ENCODE measurements at regions not wholly inside any gene's neighbourhood (a gene's known extent, or its start where the extent isn't known, plus 50 kb on each side); places are given as distances from the start of the nearest gene placed in this dataset.
"Not testable (repeated sequence)": the region's sequence is repeated elsewhere in the genome, so short reads cannot be mapped to it uniquely, and the experiment has no call there.

GRCh38 chr5:68037546-68037945 is 178.0 kb upstream of the PIK3R1 start:
- no peak for TF ChIP-seq POLR2A (IDR thresholded peaks at IDR 0.05; ENCODE audit: low read depth, low read length)
- no peak for TF ChIP-seq TAF1 (IDR thresholded peaks at IDR 0.05; ENCODE audit: borderline replicate concordance, low read depth, low read length)
- no peak for TF ChIP-seq POLR2AphosphoS5 (IDR thresholded peaks at IDR 0.05; ENCODE audit: low read depth, low read length)
- DNase-seq (ENCODE audit: insufficient read length) (no peak), FAIRE-seq (no peak)

GRCh38 chr5:68033961-68034571 is 181.5 kb upstream of the PIK3R1 start:
- TF ChIP-seq POLR2AphosphoS5 (IDR thresholded peaks at IDR 0.05; ENCODE audit: low read depth, low read length) (no peak), POLR2A (IDR thresholded peaks at IDR 0.05; ENCODE audit: low read depth, low read length) (no peak), TAF1 (IDR thresholded peaks at IDR 0.05; ENCODE audit: borderline replicate concordance, low read depth, low read length) (no peak)
- no peak for DNase-seq (ENCODE audit: insufficient read length)
- no peak for FAIRE-seq

GRCh38 chr5:68033029-68033428 is 182.5 kb upstream of the PIK3R1 start:
- DNase-seq (ENCODE audit: insufficient read length) = no peak
- no peak for FAIRE-seq
- TF ChIP-seq TAF1 (IDR thresholded peaks at IDR 0.05; ENCODE audit: borderline replicate concordance, low read depth, low read length) (no peak), POLR2A (IDR thresholded peaks at IDR 0.05; ENCODE audit: low read depth, low read length) (no peak), POLR2AphosphoS5 (IDR thresholded peaks at IDR 0.05; ENCODE audit: low read depth, low read length) (no peak)

- TF ChIP-seq POLR2A (IDR thresholded peaks at IDR 0.05; ENCODE audit: low read depth, low read length) (no peak), POLR2AphosphoS5 (IDR thresholded peaks at IDR 0.05; ENCODE audit: low read depth, low read length) (no peak), TAF1 (IDR thresholded peaks at IDR 0.05; ENCODE audit: borderline replicate concordance, low read depth, low read length) (no peak)
- FAIRE-seq (no peak), DNase-seq (ENCODE audit: insufficient read length) (no peak)
Observed at GRCh38 chr5:68032216-68032762, 183.3 kb upstream of the PIK3R1 start.

- DNase-seq (ENCODE audit: insufficient read length) (no peak), FAIRE-seq (no peak)
- TF ChIP-seq POLR2A (IDR thresholded peaks at IDR 0.05; ENCODE audit: low read depth, low read length) = no peak
- TF ChIP-seq POLR2AphosphoS5 (IDR thresholded peaks at IDR 0.05; ENCODE audit: low read depth, low read length) = no peak
- TF ChIP-seq TAF1 (IDR thresholded peaks at IDR 0.05; ENCODE audit: borderline replicate concordance, low read depth, low read length) = no peak
Observed at GRCh38 chr5:68028131-68028727, 187.3 kb upstream of the PIK3R1 start.

- TF ChIP-seq POLR2A (IDR thresholded peaks at IDR 0.05; ENCODE audit: low read depth, low read length) (no peak), TAF1 (IDR thresholded peaks at IDR 0.05; ENCODE audit: borderline replicate concordance, low read depth, low read length) (no peak), POLR2AphosphoS5 (IDR thresholded peaks at IDR 0.05; ENCODE audit: low read depth, low read length) (no peak)
Observed at GRCh38 chr5:68027519-68027918, 188.0 kb upstream of the PIK3R1 start.

GRCh38 chr5:68026092-68026885 is 189.3 kb upstream of the PIK3R1 start:
- TF ChIP-seq POLR2A (IDR thresholded peaks at IDR 0.05; ENCODE audit: low read depth, low read length) = no peak
- TF ChIP-seq POLR2AphosphoS5 (IDR thresholded peaks at IDR 0.05; ENCODE audit: low read depth, low read length) = no peak
- TF ChIP-seq TAF1 (IDR thresholded peaks at IDR 0.05; ENCODE audit: borderline replicate concordance, low read depth, low read length) = no peak
- FAIRE-seq (no peak), DNase-seq (ENCODE audit: insufficient read length) (no peak)

More at GRCh38 chr5:68027519-68027918, 188.0 kb upstream of the PIK3R1 start:
- FAIRE-seq (no peak), DNase-seq (ENCODE audit: insufficient read length) (no peak)

GRCh38 chr5:68024426-68024825 is 191.1 kb upstream of the PIK3R1 start:
- DNase-seq (ENCODE audit: insufficient read length) = no peak
- TF ChIP-seq POLR2AphosphoS5 (IDR thresholded peaks at IDR 0.05; ENCODE audit: low read depth, low read length) (no peak), TAF1 (IDR thresholded peaks at IDR 0.05; ENCODE audit: borderline replicate concordance, low read depth, low read length) (no peak), POLR2A (IDR thresholded peaks at IDR 0.05; ENCODE audit: low read depth, low read length) (no peak)
- no peak for FAIRE-seq

GRCh38 chr5:68021916-68022315 is 193.6 kb upstream of the PIK3R1 start:
- DNase-seq (ENCODE audit: insufficient read length) = no peak
- FAIRE-seq = no peak
- TF ChIP-seq POLR2A (IDR thresholded peaks at IDR 0.05; ENCODE audit: low read depth, low read length) = no peak
- no peak for TF ChIP-seq TAF1 (IDR thresholded peaks at IDR 0.05; ENCODE audit: borderline replicate concordance, low read depth, low read length)
- no peak for TF ChIP-seq POLR2AphosphoS5 (IDR thresholded peaks at IDR 0.05; ENCODE audit: low read depth, low read length)

- FAIRE-seq (no peak), DNase-seq (ENCODE audit: insufficient read length) (no peak)
- TF ChIP-seq TAF1 (IDR thresholded peaks at IDR 0.05; ENCODE audit: borderline replicate concordance, low read depth, low read length) (no peak), POLR2AphosphoS5 (IDR thresholded peaks at IDR 0.05; ENCODE audit: low read depth, low read length) (no peak), POLR2A (IDR thresholded peaks at IDR 0.05; ENCODE audit: low read depth, low read length) (no peak)
Observed at GRCh38 chr5:68021227-68021626, 194.3 kb upstream of the PIK3R1 start.

GRCh38 chr5:68020461-68020969 is 195.0 kb upstream of the PIK3R1 start:
- DNase-seq (ENCODE audit: insufficient read length); FAIRE-seq: not testable (repeated sequence)
